GM21786 (cell line): ENCODE measurements at regions not wholly inside any gene's neighbourhood (a gene's known extent, or its start where the extent isn't known, plus 50 kb on each side); places are given as distances from the start of the nearest gene placed in this dataset.
A peak's percentile ranks its signal among the peaks of the same experiment; 100 is the strongest.
"Not testable (repeated sequence)": the region's sequence is repeated elsewhere in the genome, so short reads cannot be mapped to it uniquely, and the experiment has no call there.

Source experiments
- ATAC-seq: cut with Tn5 transposase; IDR thresholded peaks from one replicate; pipeline ENCODE4 v1.9.1; 2021; ENCODE audit not compliant: unreplicated experiment

DNA sequence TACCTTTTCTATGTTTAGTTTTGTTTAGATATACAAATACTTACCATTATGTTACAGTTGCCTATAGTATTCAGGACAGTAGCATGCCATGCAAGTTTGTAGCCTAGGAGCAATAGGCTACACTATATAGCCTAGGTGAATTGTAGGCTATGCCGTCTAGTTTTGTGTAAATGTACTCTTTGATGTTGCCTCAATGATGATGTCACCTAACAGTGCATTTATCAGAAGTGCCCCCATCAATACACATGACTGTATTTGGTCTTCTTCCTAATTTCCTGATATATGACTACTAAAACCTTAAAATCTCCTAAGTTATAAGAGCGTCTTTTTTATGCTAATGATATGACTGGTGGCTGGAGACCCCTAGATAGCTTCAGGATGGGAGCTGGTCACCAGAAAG lies 394.4 kb upstream of the STXBP6 start:
- ATAC-seq: no peak

DNA sequence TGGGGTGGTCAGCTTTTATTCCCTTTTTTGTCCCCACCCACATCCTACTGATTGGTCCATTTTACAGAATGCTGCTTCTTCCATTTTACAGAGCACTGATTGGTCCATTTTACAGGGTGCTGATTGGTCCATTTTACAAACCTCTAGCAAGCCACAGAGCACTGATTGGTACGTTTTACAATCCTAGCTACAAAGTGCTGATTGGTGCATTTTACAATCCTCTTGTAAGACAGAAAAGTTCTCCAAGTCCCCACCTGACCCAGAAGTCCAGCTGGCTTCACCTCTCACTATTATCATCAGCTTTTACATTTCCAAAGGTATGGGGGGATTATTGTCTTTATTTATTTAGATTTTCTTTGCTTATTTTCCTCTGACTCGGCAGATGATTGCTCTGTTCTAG lies 390.4 kb upstream of the STXBP6 start:
- not testable (repeated sequence) for ATAC-seq

DNA sequence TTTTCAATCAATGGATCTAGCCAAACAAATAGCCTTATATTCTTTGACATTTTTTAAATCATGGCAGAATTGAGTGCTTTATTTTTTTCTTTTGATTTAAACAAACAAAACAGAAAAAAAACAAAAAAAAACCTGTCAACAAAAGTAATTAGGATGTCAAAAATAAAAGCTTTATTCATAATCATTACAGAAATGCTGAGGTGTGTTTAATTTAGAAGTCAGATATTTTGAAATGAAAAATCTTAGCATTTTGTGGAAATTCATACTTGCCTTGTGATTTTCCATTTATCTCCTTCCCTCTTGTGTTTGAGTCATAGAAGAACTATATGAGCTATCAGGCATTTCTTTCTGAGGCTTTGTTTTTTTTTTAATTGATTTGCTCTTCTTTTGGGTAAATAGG lies 387.0 kb upstream of the STXBP6 start:
- ATAC-seq: no peak

DNA sequence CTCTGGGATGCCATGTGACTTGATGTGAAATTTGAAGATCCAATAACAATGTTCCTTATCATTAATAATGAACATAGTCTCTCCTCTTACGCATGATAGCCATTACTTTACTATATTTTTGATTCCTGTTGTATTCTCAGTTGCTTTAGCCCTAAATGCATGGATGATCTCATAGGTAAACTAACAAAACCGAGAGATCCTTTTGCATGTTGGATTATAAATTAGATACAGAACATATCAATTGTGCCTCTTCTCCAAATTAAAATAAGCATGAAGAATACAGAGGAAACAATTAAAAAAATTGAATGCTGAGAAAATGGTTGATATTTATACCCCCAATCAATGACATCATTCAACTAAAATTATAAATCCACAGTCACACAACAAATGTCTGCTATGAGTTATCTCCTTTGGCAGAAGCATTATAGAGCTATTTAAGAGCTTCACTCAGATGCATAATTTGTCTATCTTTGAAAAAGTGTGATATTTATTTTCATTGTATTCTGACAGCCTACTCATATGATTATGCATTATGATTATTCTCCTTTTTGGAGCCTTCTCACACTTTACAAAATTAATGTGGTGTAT lies 386.4 kb upstream of the STXBP6 start:
- no peak for ATAC-seq

DNA sequence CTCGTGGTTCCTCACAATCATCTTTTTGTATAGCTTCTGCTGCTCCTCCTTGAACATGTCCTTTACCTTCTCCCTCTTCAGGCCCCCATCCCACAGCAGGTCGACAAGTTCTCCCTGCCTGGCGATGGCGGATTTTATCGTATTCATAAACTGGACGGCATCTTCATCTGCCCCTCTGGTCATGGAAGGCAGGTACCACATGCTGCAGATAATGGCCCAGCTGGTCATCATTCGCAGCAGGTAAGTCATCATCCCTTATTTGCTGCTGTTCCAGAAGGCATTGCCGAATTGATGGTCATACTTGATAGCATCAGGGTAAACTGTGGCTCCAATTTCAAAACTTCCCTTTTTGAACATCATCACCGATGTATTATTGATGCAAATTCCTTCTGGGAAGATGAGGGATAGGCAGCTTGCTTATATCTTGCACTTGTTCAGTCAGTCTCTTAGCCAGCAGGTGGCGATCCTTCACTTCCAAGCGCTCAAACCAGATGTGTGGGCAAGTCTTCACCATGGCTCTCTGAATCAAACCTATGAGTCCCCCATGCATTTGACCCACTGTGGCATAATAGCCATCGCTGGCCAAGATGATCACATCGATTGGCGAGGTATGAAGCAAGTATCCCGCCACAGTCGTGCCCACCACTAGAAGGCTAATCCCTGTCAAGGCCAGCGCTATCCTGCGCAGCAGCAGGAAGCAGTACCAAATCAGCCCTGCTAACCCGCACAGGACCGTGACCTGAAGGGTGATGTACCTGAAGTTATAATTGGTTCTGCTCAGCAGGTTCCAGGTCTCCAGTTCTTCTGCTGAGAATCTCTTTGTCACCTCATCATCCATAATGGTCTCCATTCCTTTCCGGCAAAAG lies 381.5 kb upstream of the STXBP6 start:
- no peak for ATAC-seq

DNA sequence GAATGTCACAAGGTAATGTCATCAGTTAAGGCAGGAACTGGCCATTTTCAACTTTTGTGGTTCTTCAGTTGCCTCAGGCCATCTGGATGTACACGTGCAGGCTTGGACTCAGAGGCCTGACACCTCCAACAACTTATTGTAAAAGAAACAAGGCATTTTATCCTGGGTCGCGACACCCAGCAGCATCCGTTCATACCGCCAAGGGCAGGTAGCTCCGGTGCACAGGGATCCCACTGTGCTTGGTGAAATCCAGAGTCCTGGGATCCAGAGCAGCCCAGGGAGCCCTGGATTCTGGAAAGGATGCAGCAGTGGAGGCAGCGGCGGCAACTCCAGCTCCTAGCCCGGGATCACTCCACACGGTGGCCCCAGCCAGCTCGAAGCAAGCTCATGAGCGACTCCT lies 380.9 kb upstream of the STXBP6 start:
- no peak for ATAC-seq

DNA sequence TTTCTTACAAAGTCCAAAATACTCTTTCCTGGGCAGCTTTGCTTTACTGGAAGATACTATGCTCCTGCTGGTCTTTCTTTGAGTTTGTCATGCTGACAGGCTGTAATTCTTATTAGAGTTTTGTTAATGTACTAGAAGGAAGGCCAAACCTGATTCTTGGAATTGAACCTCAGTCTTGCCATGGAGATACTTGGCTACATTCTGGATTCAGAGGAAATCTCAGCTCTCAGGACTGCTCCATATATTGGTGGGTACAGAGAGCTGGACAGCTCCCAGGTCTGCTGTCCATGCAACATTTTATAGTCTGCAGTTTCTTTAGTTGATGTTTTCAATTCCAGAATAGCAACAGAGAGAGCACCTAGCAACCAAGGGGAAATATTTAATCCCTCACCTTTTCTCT lies 363.1 kb upstream of the STXBP6 start:
- ATAC-seq: no peak

DNA sequence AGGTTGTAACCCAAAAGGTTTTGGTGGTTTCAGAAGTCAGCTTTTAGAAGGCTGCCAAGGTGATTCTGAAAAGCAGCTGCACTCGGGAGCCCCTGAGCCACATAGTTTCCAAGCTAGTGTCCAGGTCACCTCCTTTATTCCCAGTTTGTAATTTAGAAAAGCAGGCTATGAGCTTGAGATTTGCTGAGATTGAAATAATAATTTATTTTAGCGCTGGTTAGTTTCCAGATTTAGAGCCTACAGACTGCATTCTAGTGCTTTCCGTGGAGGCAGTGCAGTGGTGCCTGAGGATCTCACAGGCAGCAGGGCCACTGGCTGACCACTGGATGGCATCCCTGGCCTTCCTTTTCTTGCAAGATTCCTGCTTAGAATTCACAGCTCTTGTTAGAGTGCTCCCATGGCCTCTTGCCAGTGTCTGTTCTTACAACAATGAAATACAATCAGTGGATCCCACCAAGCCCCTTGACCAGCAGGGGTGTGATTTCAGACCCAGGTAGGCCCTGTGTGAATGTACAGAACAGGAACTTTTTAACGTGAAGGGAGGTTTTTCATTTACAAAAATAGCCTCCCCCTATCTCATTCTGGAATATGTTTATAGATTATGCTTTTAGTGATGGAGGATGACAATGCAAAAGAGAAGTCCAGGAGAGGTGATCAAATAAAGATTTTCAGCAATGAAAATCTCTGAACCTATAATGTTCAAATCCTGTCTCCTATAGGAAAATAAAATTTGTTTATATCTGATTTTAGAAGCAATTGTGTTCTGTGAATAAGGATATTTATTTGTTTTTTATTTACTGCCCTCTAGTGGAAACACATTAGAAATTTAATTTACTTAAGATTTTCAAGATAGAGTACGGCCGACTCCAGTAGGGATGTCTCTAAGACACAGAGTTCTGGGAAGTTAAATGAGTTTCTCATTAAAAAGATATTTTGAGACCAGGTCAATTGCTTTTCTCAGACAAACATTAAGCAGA lies 362.1 kb upstream of the STXBP6 start:
- ATAC-seq: no peak

DNA sequence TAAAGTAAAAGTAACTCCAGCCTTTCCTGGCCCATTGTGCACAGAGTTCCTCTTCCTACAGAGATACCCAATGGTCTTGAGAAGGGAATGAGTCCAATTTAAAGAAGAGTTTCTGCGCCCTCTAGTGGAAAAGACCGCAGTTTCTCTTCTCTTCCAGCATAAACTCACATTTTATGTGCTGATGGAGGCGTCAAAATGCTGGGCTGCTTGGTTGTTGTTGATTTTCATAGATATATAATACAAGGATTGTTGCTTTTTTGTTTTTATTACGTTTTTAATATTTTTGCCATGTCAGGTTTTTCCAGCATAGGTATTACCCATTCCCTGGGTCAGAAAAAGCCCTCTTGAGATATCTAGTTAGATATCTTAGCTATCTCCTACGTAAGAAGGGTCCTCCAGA lies 356.9 kb upstream of the STXBP6 start:
- no peak for ATAC-seq

DNA sequence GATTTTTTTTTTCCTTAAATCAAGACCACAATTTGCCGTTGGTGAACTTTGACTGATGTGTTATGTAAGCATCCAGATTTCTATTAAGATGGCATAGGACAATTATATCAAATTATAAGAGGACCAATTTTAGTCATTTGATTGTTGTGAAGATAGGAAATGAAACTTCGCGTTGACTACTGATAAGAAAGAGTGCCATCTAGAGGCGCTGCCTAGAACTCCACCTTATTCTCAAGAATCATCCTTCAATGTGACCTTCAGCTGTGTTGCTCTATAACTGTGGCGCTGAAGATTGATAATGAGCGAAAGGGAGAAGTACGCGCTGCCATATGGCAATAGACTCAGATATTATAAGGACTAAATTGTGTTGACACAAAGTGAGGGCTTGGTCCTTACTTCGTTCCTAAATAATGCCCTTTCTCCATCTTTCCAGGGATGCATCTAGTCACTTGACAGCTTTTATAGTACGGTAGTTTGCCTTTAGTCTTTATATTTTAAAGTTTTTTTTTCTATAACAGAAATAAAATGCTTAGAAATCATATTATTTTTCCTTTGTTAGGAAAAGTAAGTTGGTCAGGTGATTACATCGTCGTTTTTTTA lies 350.8 kb upstream of the STXBP6 start:
- peak; percentile 79 for ATAC-seq

DNA sequence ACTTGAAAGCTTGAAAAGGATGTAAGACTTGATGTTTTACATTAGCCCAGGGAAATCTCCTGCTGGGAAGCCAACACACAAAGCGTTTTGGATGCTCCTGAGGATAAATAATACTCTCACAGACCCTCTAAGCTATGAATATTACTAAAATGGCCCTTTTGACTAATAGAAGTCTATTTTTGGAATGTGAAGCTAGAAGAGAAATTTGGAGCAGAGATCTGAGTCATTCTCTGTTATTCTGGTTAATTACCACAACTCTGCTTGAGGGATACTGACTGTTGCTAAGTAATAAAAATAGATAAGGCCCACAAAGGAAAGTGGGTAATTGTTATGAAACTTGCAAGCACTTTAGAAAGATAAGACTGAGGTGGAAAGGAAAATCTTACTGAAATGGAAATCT lies 346.2 kb upstream of the STXBP6 start:
- ATAC-seq: no peak

DNA sequence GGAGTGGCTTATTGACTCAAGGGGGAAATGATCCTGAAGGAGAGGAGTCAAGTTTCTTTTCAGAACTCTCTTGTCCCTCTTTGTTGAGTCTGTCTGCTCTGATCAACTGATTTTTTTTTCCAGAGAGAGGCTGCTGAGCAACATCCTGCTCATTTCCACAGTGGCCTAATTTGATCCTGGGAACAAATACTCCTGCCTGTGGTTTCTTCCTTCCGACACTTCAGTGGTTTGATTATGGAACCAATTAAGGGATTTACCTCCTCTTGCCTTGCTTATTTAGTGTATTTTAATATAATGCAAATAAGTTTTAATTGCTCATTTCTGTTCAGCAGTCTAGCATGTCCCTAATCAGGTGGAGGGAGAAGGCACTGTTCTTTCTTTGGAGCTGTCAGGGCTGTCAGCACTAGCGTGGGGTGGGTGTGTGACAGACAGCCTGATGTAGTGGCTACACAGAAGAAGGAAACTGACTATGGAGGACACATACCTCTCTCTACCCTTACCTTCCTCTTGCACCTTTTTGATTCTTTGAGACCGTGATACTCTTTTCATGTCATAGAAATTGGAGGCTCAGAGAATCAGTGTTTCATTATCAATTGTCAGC lies 344.9 kb upstream of the STXBP6 start:
- ATAC-seq: no peak

DNA sequence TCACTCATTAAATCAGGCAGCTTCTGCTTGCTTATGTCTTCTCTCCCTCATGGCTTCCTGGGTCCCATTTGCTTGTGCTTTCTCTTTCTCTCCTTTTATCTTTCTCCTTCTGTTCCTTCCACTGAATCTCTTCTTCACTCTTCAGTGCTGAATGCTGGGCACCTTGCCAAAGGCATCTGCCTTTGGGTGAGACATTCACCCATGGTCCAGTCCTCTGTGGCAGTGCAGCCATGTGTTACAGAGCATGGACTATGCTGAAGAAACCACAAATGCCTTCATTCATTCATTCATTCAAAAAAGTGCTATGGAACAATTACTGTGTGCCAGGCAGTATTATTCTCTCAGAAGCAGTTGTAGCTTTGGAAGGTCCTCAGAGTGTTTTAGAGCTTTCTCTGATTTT lies 344.4 kb upstream of the STXBP6 start:
- no peak for ATAC-seq

DNA sequence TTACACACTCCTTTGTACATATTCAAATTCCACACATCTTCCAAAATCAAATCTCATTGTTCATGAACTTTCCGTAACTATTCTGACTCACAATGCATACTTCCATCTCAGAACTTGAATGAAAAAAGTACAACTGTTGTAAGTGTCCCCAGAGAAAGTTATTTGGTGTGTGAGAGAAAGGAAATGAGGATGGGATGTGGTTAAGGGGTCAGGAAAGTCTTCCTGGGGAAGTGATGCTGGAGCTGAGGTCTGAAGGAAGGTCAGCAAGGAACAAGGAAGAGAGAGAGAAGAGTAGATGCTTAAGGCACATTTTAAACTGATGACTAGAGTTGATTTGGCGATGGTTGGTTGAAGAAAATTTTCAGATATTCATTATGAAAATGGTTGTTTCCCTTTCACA lies 340.0 kb upstream of the STXBP6 start:
- ATAC-seq: no peak

DNA sequence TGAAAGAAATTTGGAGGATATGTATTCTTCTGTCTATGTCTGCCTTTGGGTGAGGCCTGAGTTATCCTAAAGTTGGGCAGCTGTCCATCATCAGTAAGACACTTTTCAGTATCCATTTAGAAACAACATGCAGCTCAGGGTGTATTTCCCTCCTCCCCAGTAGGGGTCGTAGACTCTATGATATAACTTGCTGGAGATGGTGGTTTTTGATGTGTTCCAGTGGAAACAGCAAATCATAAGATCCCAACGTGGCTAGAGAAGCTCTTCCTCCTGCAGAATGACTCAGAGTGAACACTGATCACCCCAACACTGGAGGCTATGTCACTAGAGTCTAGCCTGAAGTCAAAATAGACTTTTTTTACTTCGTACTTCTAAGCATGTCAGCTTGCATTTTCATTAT lies 331.6 kb upstream of the STXBP6 start:
- ATAC-seq: no peak

DNA sequence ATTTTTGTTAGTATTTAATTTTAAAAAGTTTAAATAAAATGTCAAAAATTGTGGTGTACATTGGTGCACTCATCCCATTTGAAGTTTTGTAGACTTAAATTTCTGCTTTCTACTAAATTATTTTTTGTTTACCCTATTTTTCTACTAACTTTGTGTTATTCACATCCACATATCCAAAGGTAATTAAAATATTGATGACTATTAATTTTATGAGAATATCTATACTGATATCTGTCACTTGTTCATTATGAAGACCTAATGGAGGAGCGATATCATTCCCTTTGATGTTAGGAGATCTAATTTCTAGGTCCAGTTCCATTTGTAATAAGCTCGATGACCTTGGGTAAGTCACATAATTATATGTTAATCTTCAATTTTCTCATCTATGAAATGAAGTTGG lies 325.7 kb upstream of the STXBP6 start:
- ATAC-seq: no peak

DNA sequence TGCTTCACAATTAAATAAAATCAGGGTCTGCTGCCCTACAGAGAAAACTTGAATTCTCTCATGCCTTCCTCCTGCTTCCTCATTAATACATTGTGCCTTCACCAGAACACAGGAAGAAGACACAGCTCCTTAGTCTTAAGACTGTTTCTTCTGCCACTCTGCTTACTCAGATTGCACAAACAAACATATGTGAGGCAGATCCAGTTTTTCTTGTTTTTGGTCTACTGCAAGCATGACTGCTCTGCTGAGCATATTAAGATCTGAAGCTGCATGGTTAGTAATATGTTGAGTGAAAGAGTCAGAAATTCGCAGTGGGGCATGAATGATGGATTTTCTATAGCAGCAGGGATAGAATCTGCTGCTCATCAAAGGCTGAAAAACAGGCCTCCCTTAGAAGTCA lies 321.1 kb upstream of the STXBP6 start:
- no peak for ATAC-seq

DNA sequence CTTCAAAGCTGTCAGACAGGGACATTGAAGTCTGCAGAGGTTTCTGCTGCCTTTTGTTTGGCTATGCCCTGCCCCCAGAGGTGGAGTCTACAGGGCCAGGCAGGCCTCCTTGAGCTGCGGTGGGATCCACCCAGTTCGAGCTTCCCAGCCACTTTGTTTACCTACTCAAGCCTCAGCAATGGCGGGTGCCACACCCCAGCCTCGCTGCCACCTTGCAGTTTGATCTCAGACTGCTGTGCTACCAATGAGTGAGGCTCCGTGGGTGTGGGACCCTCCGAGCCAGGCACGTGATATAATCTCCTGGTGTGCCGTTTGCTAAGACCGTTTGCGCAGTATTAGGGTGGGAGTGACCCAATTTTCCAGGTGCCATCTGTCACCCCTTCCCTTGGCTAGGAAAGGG lies 320.1 kb upstream of the STXBP6 start:
- ATAC-seq: not testable (repeated sequence)

DNA sequence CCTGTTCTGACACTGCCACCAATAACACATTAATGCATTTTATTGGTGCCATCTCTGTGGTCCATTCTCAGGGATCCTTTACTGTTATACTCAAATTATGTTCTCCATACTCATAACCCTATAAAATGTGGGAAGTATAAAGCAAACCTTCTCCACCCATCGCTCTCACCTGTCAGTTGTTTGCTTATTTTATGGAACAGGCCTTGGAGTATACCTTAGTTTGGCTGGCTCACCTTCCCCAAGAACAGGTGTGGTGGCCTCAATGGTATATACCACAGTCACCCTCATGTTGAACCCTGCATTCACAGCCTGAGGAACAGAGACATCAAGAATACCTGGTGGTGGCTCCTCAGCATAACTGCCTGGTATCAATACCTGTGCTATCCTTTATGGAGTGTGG lies 308.4 kb upstream of the STXBP6 start:
- ATAC-seq: no peak

DNA sequence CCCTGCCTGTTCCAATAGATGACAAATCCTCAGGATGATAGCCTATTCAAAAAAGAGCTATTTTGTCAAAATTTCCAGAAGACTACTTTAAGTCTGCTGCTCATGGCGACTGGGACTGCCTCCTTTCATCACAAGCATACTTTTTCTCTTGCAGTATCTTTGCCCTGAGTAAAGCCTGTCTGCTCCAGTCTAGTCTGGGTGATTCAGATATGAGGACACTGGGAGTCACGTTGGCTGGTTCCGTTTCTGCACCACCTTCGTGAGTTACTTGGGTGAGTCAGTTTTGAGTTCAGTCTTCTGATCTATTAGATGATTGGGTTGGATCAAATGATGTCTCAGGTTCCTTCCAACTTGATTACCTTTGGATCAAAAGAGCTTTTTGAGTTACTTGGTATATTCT lies 301.3 kb upstream of the STXBP6 start:
- ATAC-seq: no peak

DNA sequence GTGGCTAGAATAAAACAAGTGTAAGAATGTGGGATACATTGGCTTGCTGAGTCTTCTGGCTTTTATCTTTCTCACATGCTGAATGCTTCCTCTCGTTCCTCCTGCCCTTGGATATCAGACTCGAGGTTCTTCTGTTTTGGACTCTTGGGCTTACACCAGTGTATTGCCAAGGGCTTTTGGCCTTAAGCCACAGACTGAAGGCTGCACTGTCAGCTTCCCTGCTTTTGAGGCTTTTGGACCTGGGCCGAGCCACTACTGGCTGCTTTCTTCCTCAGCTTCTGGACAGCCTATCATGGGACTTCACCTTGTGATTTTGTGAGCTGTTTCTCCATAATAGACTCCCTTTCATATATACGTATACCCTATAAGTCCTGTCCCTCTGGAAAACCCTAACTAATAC lies 300.9 kb upstream of the STXBP6 start:
- ATAC-seq: no peak
